Spleen (tissue), 11 donors: ENCODE measurements at regions not wholly inside any gene's neighbourhood (a gene's known extent, or its start where the extent isn't known, plus 50 kb on each side); places are given as distances from the start of the nearest gene placed in this dataset.

Experiments
- DNase-seq: peaks from one replicate; pipeline ENCODE4 v3.0.0-alpha.2; 2020
- H3K27ac ChIP-seq, 8 donors: fragments of 200-600 bp; sonication (generic) in 7 of 8; 1 replicate in 4 of 8; 2 replicates in 4 of 8; pipeline versions ENCODE4 v1.5.0 to v1.8.0; 2016 to 2021; ENCODE audit warnings: inconsistent platforms in 4 of 8, mild to moderate bottlenecking in 4 of 8, moderate library complexity in 1 of 8
- H3K27me3 ChIP-seq, 7 donors: fragments of 200-600 bp; sonication (generic) in 6 of 7; replicated peaks in 1 of 7; 1 replicate in 4 of 7; 2 replicates in 3 of 7; pipeline versions ENCODE4 v1.5.0 to v1.8.0; 2016 to 2021; ENCODE audit warnings: inconsistent platforms in 3 of 7, mild to moderate bottlenecking in 1 of 7
- H3K36me3 ChIP-seq, 6 donors: fragments of 200-600 bp; sonication (generic) in 5 of 6; 1 replicate in 4 of 6; 2 replicates in 2 of 6; pipeline versions ENCODE4 v1.5.0 to v1.8.0; 2016 to 2021; ENCODE audit warnings: inconsistent platforms in 2 of 6
- H3K4me1 ChIP-seq, 6 donors: fragments of 200-600 bp; sonication (generic) in 5 of 6; 1 replicate in 3 of 6; 2 replicates in 3 of 6; pipeline versions ENCODE4 v1.5.0 to v1.8.0; 2016 to 2021; ENCODE audit warnings: inconsistent platforms in 3 of 6
- H3K4me3 ChIP-seq, 8 donors: fragments of 200-600 bp; sonication (generic) in 7 of 8; 1 replicate in 4 of 8; 2 replicates in 4 of 8; pipeline versions ENCODE4 v1.5.0 to v1.8.0; 2016 to 2021; ENCODE audit warnings: inconsistent platforms in 4 of 8, mild to moderate bottlenecking in 4 of 8, moderate library complexity in 2 of 8
- H3K9me3 ChIP-seq, 8 donors: fragments of 200-600 bp; sonication (generic) in 7 of 8; 1 replicate in 4 of 8; 2 replicates in 4 of 8; pipeline versions ENCODE4 v1.5.0 to v1.8.0; 2016 to 2021; ENCODE audit warnings: inconsistent platforms in 4 of 8
- POLR2A ChIP-seq, 3 donors: fragments of 450-650 bp; IDR thresholded peaks; one replicate each; pipeline ENCODE4 v1.5.1; 2017; ENCODE audit warnings: antibody characterized with exemption in 3 of 3, mild to moderate bottlenecking in 1 of 3
- POLR2AphosphoS5 ChIP-seq, 3 donors: sonication (generic); formaldehyde crosslinking; IDR thresholded peaks; one replicate each; pipeline ENCODE4 v1.5.1; 2017; ENCODE audit warnings: antibody characterized with exemption in 3 of 3
- WGBS, 5 donors: extraction: QIAGEN DNeasy Blood & Tissue Kit in 3 of 5; methylation state at CpG; one replicate each; pipeline versions ENCODE4 v1.1.5 to v1.1.7; 2013 to 2018; 5-methylcytosine and 5-hydroxymethylcytosine counted together
- intact Hi-C: fragments of 100-400 bp; cut with DNase I; formaldehyde crosslinking; loops from one replicate; pipeline ENCODE4 v1.15.0; 2023; ENCODE audit warnings: low total_unique reads
- TF ChIP-seq, protein P1 (sequence below), 11 experiments: fragments of 200-600 bp in 7 of 11; fragments of 450-650 bp in 4 of 11; sonication (generic) in 4 of 11; IDR thresholded peaks in 8 of 11; conservative IDR thresholded peaks in 3 of 11; 1 replicate in 7 of 11; 2 replicates in 4 of 11; pipeline versions ENCODE4 v1.4.0 to v1.8.0; 2016 to 2021; ENCODE audit warnings: antibody characterized with exemption in 11 of 11, inconsistent platforms in 4 of 11, mild to moderate bottlenecking in 1 of 11
- donor health status: healthy with polysubstance abuse.
- donor health status: DM: no; HTN: no; CAD: no; lungs with moderate emphysema.
- donor health status: DM: no; HTN: no; CAD: no.
- donor health status: Bipolar disorder and iron deficiency.
- donor health status: healthy.
- donor health status: DM: no; HTN: no; CAD: no.
- donor health status: DM: yes; HTN: yes; CAD: no.

GRCh38 chr14:101224356-101225156, 321.0 kb upstream of the RTL1 start:
- no peak overlapping the region for H3K27ac ChIP-seq
- 73 to 92% (median 88%) methylated on average over 19 to 22 of the region's 22 CpGs for WGBS, 5 donors
- intact Hi-C loops: no loop called here
- H3K9me3 ChIP-seq: peaks cover 0 to 8% (median 0%) of the 10 kb centered on the region in 8 donors
- DNase-seq: no peak
- TF ChIP-seq, protein P1, sequence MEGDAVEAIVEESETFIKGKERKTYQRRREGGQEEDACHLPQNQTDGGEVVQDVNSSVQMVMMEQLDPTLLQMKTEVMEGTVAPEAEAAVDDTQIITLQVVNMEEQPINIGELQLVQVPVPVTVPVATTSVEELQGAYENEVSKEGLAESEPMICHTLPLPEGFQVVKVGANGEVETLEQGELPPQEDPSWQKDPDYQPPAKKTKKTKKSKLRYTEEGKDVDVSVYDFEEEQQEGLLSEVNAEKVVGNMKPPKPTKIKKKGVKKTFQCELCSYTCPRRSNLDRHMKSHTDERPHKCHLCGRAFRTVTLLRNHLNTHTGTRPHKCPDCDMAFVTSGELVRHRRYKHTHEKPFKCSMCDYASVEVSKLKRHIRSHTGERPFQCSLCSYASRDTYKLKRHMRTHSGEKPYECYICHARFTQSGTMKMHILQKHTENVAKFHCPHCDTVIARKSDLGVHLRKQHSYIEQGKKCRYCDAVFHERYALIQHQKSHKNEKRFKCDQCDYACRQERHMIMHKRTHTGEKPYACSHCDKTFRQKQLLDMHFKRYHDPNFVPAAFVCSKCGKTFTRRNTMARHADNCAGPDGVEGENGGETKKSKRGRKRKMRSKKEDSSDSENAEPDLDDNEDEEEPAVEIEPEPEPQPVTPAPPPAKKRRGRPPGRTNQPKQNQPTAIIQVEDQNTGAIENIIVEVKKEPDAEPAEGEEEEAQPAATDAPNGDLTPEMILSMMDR (IDR thresholded peaks at IDR 0.05 in 8 of 11, conservative IDR thresholded peaks at IDR 0.05 in 3 of 11): no peak
- TF ChIP-seq POLR2A (IDR thresholded peaks at IDR 0.05): no peak
- TF ChIP-seq POLR2AphosphoS5 (IDR thresholded peaks at IDR 0.05): no peak
- H3K36me3 ChIP-seq: no peaks in the 10 kb centered on the region
- no peaks in the 10 kb centered on the region for H3K4me1 ChIP-seq
- peaks cover 0 to 11% (median 0%) of the 10 kb centered on the region in 7 donors for H3K27me3 ChIP-seq
- no peak overlapping the region for H3K4me3 ChIP-seq

DNA sequence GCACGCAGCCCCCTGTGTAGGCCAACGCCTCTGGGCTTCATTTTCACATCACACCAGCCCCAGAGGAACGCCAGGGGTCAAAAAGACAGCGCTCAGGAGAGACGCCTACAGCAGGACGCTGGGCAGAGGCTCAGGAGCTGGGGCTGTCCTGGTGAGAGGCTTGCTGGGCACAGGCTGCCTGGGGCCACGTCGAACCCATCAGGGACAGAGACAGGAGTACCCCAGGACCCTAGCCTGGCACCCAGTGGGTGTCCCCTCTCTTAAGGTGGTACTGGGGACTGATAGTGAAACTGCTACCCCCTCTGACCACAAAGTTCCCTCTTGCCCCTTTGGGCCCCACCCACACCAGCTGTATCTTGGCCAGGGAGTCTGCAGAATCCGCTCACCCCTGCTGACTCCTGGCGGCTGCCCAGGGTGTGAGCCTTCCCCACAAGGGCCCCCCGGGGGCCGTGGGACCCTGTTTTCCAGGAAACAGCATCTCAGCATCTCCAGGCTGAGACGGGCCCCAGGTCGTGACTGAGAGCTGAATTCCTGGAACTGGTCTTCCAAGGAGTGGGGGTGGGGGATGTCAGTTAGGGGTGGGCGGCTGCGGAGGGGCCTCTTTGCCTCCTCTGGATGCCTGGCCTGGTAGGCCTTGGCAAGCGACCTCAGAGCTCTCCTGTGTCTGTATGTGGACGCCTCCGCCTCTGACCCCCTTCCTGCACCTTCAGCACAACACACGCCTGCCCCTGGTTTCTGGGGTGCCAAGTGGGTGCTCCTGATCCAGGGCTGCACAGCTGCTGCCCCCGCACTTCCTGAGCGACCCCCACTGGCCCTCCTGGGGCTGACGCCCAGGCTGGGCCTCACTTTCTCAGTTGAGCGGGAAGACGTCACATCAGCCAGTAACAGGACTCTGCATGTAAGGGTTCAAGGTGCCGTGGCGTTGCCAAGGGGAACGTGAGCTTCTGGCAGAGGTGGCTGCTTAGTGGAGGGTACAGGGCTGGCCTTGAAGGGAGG, 321.9 kb upstream of the RTL1 start:
- WGBS, 5 donors: 46 to 56% (median 50%) methylated on average over 11 to 28 of the region's 28 CpGs
- DNase-seq: no peak
- Histone ChIP-seq H3K4me1 (no peaks in the 10 kb centered on the region), H3K27ac (no peak overlapping the region), H3K4me3 (no peak overlapping the region), H3K9me3 (peaks cover 0 to 8% (median 0%) of the 10 kb centered on the region in 8 donors), H3K27me3 (peaks cover 0 to 11% (median 0%) of the 10 kb centered on the region in 7 donors), H3K36me3 (no peaks in the 10 kb centered on the region)
- TF ChIP-seq, protein P1 (IDR thresholded peaks at IDR 0.05 in 8 of 11, conservative IDR thresholded peaks at IDR 0.05 in 3 of 11): no peak
- no peak for TF ChIP-seq POLR2AphosphoS5 (IDR thresholded peaks at IDR 0.05)
- TF ChIP-seq POLR2A (IDR thresholded peaks at IDR 0.05): no peak
- intact Hi-C loops: no loop called here

DNA sequence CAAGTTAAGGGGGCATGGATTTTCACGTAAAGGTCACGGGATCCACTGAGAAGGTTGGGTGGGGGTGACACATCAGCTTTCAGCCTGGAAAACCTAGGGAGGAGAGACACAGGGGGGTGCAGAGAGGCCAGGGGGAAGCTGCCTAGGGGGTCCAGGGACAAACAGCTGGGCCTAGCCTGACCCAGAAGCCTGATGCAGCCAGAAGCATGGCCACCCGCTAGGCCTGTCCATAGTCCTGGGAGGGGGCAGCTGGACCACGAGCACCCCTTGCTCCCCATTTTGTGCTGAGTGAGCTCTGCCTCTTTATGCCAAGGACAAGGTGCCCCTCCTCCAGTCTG, 322.7 kb upstream of the RTL1 start:
- DNase-seq: no peak
- H3K4me1 ChIP-seq: no peaks in the 10 kb centered on the region
- no peak overlapping the region for H3K27ac ChIP-seq
- intact Hi-C loops: no loop called here
- peaks cover 0 to 11% (median 0%) of the 10 kb centered on the region in 7 donors for H3K27me3 ChIP-seq
- TF ChIP-seq POLR2A (IDR thresholded peaks at IDR 0.05) (no peak), POLR2AphosphoS5 (IDR thresholded peaks at IDR 0.05) (no peak)
- TF ChIP-seq, protein P1 (IDR thresholded peaks at IDR 0.05 in 8 of 11, conservative IDR thresholded peaks at IDR 0.05 in 3 of 11): no peak
- H3K9me3 ChIP-seq: peaks cover 0 to 7% (median 0%) of the 10 kb centered on the region in 8 donors
- H3K4me3 ChIP-seq: no peak overlapping the region
- 76 to 88% (median 85%) methylated on average over 4 of the region's 4 CpGs for WGBS, 5 donors
- no peaks in the 10 kb centered on the region for H3K36me3 ChIP-seq
